HEK293 (cell line): ENCODE measurements at regions not wholly inside any gene's neighbourhood (a gene's known extent, or its start where the extent isn't known, plus 50 kb on each side); places are given as distances from the start of the nearest gene placed in this dataset.
A peak's percentile ranks its signal among the peaks of the same experiment; 100 is the strongest.

ENCODE experiments used
- CTCF ChIA-PET: fragments of 350-600 bp; formaldehyde crosslinking; extraction: SDS; loops from one replicate; lab custom pipeline; 2021; ENCODE audit warnings: antibody characterized with exemption; lab: Yijun Ruan, JAX
- POLR2A ChIA-PET: fragments of 300-600 bp; formaldehyde crosslinking; extraction: SDS; loops from one replicate; lab custom pipeline; 2020; ENCODE audit warnings: antibody characterized with exemption, inconsistent platforms; lab: Yijun Ruan, JAX
- H3K27ac ChIP-seq: fragments of 200-500 bp; sonication (Bioruptor generic); 2 replicates; pipeline ENCODE4 v1.5.1; 2014; ENCODE audit warnings: low read depth, low read length, control low read depth, inconsistent platforms; ENCODE audit errors: extremely low read depth
- H3K36me3 ChIP-seq, 2 experiments: fragments of 200-500 bp in 1 of 2; sonication (Bioruptor generic) in 1 of 2; 1 replicate in 1 of 2; 2 replicates in 1 of 2; pipeline ENCODE4 v1.5.1; 2014 to 2017; ENCODE audit warnings: inconsistent platforms in 2 of 2, low read length in 2 of 2; ENCODE audit not compliant: control insufficient read depth in 2 of 2, insufficient read depth in 1 of 2
- H3K4me1 ChIP-seq: fragments of 200-500 bp; sonication (Bioruptor generic); 2 replicates; pipeline ENCODE4 v1.5.1; 2014; ENCODE audit warnings: mild to moderate bottlenecking, low read length, inconsistent platforms; ENCODE audit not compliant: control insufficient read depth, insufficient read depth
- H3K4me3 ChIP-seq: 2 replicates; pipeline ENCODE4 v1.5.1; 2011; ENCODE audit warnings: low read depth, mild to moderate bottlenecking, control low read depth, low read length, moderate library complexity
- H3K9me3 ChIP-seq: fragments of 200-500 bp; sonication (Bioruptor generic); 2 replicates; pipeline ENCODE4 v1.5.1; 2014; ENCODE audit warnings: low read depth, low read length, inconsistent platforms; ENCODE audit not compliant: control insufficient read depth, insufficient read depth
- BCL6B ChIP-seq: fragments of 450-650 bp; formaldehyde crosslinking; IDR thresholded peaks from 2 replicates; pipeline ENCODE4 v1.5.1; 2017; ENCODE audit warnings: missing biosample characterization, missing genetic modification characterization
- FEZF1 ChIP-seq: fragments of 450-650 bp; formaldehyde crosslinking; IDR thresholded peaks from 2 replicates; pipeline ENCODE4 v1.5.1; 2016; ENCODE audit warnings: missing biosample characterization, missing genetic modification characterization
- GLI4 ChIP-seq: fragments of 450-650 bp; formaldehyde crosslinking; IDR thresholded peaks from 2 replicates; pipeline ENCODE4 v1.5.1; 2016; ENCODE audit warnings: missing biosample characterization, missing genetic modification characterization
- GLIS2 ChIP-seq: fragments of 450-650 bp; formaldehyde crosslinking; IDR thresholded peaks from 2 replicates; pipeline ENCODE4 v1.5.1; 2016; ENCODE audit warnings: missing biosample characterization, missing genetic modification characterization
- KLF1 ChIP-seq: fragments of 450-650 bp; formaldehyde crosslinking; IDR thresholded peaks from 2 replicates; pipeline ENCODE4 v1.5.1; 2016; ENCODE audit warnings: missing biosample characterization, missing genetic modification characterization
- KLF8 ChIP-seq: fragments of 450-650 bp; formaldehyde crosslinking; IDR thresholded peaks from 2 replicates; pipeline ENCODE4 v1.5.1; 2016; ENCODE audit warnings: missing biosample characterization, missing genetic modification characterization
- PRDM1 ChIP-seq: fragments of 450-650 bp; formaldehyde crosslinking; IDR thresholded peaks from 2 replicates; pipeline ENCODE4; 2016; ENCODE audit warnings: missing biosample characterization, missing genetic modification characterization
- REPIN1 ChIP-seq: fragments of 450-650 bp; formaldehyde crosslinking; IDR thresholded peaks from 2 replicates; pipeline ENCODE4 v1.5.1; 2017; ENCODE audit warnings: missing biosample characterization, missing genetic modification characterization, low read depth
- SCRT1 ChIP-seq: fragments of 450-650 bp; formaldehyde crosslinking; IDR thresholded peaks from 2 replicates; pipeline ENCODE4 v1.5.1; 2016; ENCODE audit warnings: missing biosample characterization, missing genetic modification characterization, borderline replicate concordance
- ZBTB10 ChIP-seq: fragments of 450-650 bp; formaldehyde crosslinking; IDR thresholded peaks from 2 replicates; pipeline ENCODE4 v1.5.1; 2016; ENCODE audit warnings: missing biosample characterization, missing genetic modification characterization
- ZBTB11 ChIP-seq: fragments of 450-650 bp; formaldehyde crosslinking; conservative IDR thresholded peaks from 2 replicates; pipeline ENCODE4 v1.5.1; 2016; ENCODE audit warnings: low read depth, missing biosample characterization, missing genetic modification characterization
- ZBTB48 ChIP-seq: fragments of 450-650 bp; formaldehyde crosslinking; IDR thresholded peaks from 2 replicates; pipeline ENCODE4 v1.5.1; 2016; ENCODE audit warnings: missing biosample characterization, missing genetic modification characterization
- ZBTB8A ChIP-seq: fragments of 450-650 bp; formaldehyde crosslinking; IDR thresholded peaks from 2 replicates; pipeline ENCODE4 v1.5.1; 2016; ENCODE audit warnings: missing biosample characterization, missing genetic modification characterization
- ZIC2 ChIP-seq: fragments of 450-650 bp; formaldehyde crosslinking; IDR thresholded peaks from 2 replicates; pipeline ENCODE4 v1.5.1; 2016; ENCODE audit warnings: missing biosample characterization, missing genetic modification characterization
- ZNF10 ChIP-seq: fragments of 450-650 bp; formaldehyde crosslinking; IDR thresholded peaks from 2 replicates; pipeline ENCODE4 v1.5.1; 2017; ENCODE audit warnings: missing biosample characterization, missing genetic modification characterization
- ZNF214 ChIP-seq: fragments of 450-650 bp; formaldehyde crosslinking; IDR thresholded peaks from 2 replicates; pipeline ENCODE4 v1.5.1; 2017; ENCODE audit warnings: missing biosample characterization, mild to moderate bottlenecking, missing genetic modification characterization, borderline replicate concordance
- ZNF221 ChIP-seq: fragments of 450-650 bp; formaldehyde crosslinking; IDR thresholded peaks from 2 replicates; pipeline ENCODE4 v1.5.1; 2017; ENCODE audit warnings: missing biosample characterization, missing genetic modification characterization, borderline replicate concordance
- ZNF223 ChIP-seq: fragments of 450-650 bp; formaldehyde crosslinking; IDR thresholded peaks from 2 replicates; pipeline ENCODE4 v1.5.1; 2016; ENCODE audit warnings: missing biosample characterization, missing genetic modification characterization
- ZNF239 ChIP-seq: fragments of 450-650 bp; formaldehyde crosslinking; IDR thresholded peaks from 2 replicates; pipeline ENCODE4 v1.5.1; 2016; ENCODE audit warnings: missing biosample characterization, missing genetic modification characterization
- ZNF391 ChIP-seq: fragments of 450-650 bp; formaldehyde crosslinking; IDR thresholded peaks from 2 replicates; pipeline ENCODE4 v1.5.1; 2016; ENCODE audit warnings: low read depth, missing biosample characterization, missing genetic modification characterization, borderline replicate concordance
- ZNF561 ChIP-seq: fragments of 450-650 bp; IDR thresholded peaks from 2 replicates; pipeline ENCODE4 v1.5.1; 2018; ENCODE audit warnings: missing biosample characterization, missing genetic modification characterization, borderline replicate concordance
- ZNF600 ChIP-seq: fragments of 450-650 bp; formaldehyde crosslinking; IDR thresholded peaks from 2 replicates; pipeline ENCODE4 v1.5.1; 2016; ENCODE audit warnings: missing biosample characterization, missing genetic modification characterization
- ZNF660 ChIP-seq: fragments of 450-650 bp; IDR thresholded peaks from 2 replicates; pipeline ENCODE4 v1.5.1; 2018; ENCODE audit warnings: missing biosample characterization, mild to moderate bottlenecking, missing genetic modification characterization
- ZNF792 ChIP-seq: fragments of 450-650 bp; formaldehyde crosslinking; IDR thresholded peaks from 2 replicates; pipeline ENCODE4 v1.5.1; 2016; ENCODE audit warnings: missing biosample characterization, missing genetic modification characterization
- ZSCAN16 ChIP-seq: fragments of 450-650 bp; formaldehyde crosslinking; IDR thresholded peaks from 2 replicates; pipeline ENCODE4 v1.5.1; 2016; ENCODE audit warnings: missing biosample characterization, missing genetic modification characterization
- ZSCAN30 ChIP-seq: fragments of 450-650 bp; IDR thresholded peaks from 2 replicates; pipeline ENCODE4 v1.5.1; 2018; ENCODE audit warnings: missing biosample characterization, mild to moderate bottlenecking, missing genetic modification characterization, moderate library complexity
- TF ChIP-seq, protein P1 (sequence below): fragments of 450-650 bp; formaldehyde crosslinking; IDR thresholded peaks from 2 replicates; pipeline ENCODE4 v1.5.1; 2016; ENCODE audit warnings: missing biosample characterization, missing genetic modification characterization, low read depth
- TF ChIP-seq, protein P2 (sequence below): fragments of 450-650 bp; formaldehyde crosslinking; IDR thresholded peaks from 2 replicates; pipeline ENCODE4 v1.5.1; 2016; ENCODE audit warnings: missing biosample characterization, missing genetic modification characterization

DNA sequence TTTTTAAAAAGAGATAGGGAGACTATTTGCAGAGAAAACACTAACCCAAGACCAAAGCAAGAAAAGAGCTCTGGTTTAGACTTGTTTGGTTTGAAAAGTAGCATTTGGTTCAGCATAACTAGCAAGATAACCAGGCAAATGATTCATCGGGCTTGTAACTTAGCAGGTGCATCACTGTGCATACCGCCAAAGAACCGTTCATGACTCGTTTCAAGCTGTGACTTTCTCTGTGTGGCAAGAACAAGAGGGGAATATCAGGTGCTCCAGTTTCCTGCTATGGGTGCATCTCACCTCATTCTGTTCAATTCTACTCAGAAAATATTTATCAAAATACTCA is 244.9 kb downstream of the ETAA1 start:
- TF ChIP-seq ZBTB11 (tag by site-specific recombination) (no peak), ZNF221 (tag by site-specific recombination) (no peak), ZIC2 (tag by site-specific recombination) (peak; percentile 85), ZNF792 (tag by site-specific recombination) (no peak), SCRT1 (tag by site-specific recombination) (peak; percentile 34; the same call in 1 of the 2 replicates), ZSCAN30 (tag by site-specific recombination) (no peak), BCL6B (tag by site-specific recombination) (no peak), ZNF391 (tag by site-specific recombination) (no peak), FEZF1 (tag by site-specific recombination) (peak; percentile 83), KLF1 (no peak), ZSCAN16 (tag by site-specific recombination) (no peak), KLF8 (tag by site-specific recombination) (no peak), PRDM1 (0 out of 2 replicates have a peak, but pooled peaks have one; percentile 12), ZNF10 (tag by site-specific recombination) (peak; percentile 49; the same call in 1 of the 2 replicates), ZBTB10 (tag by site-specific recombination) (no peak), GLI4 (tag by site-specific recombination) (no peak), REPIN1 (no peak), ZNF660 (0 out of 2 replicates have a peak, but pooled peaks have one; percentile 26), ZBTB48 (tag by site-specific recombination) (no peak), ZNF214 (tag by site-specific recombination) (no peak), GLIS2 (no peak), ZNF239 (tag by site-specific recombination) (no peak), ZNF561 (tag by site-specific recombination) (no peak), ZBTB8A (tag by site-specific recombination) (no peak), ZNF600 (tag by site-specific recombination) (0 out of 2 replicates have a peak, but pooled peaks have one; percentile 46), ZNF223 (tag by site-specific recombination) (no peak)
- TF ChIP-seq, protein P1, sequence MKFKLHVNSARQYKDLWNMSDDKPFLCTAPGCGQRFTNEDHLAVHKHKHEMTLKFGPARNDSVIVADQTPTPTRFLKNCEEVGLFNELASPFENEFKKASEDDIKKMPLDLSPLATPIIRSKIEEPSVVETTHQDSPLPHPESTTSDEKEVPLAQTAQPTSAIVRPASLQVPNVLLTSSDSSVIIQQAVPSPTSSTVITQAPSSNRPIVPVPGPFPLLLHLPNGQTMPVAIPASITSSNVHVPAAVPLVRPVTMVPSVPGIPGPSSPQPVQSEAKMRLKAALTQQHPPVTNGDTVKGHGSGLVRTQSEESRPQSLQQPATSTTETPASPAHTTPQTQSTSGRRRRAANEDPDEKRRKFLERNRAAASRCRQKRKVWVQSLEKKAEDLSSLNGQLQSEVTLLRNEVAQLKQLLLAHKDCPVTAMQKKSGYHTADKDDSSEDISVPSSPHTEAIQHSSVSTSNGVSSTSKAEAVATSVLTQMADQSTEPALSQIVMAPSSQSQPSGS: no peak
- TF ChIP-seq, protein P2, sequence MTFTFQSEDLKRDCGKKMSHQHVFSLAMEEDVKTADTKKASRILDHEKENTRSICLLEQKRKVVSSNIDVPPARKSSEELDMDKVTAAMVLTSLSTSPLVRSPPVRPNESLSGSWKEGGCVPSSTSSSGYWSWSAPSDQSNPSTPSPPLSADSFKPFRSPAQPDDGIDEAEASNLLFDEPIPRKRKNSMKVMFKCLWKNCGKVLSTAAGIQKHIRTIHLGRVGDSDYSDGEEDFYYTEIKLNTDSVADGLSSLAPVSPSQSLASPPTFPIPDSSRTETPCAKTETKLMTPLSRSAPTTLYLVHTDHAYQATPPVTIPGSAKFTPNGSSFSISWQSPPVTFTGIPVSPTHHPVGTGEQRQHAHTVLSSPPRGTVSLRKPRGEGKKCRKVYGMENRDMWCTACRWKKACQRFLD (tag by site-specific recombination): no peak
- ChIA-PET CTCF (interaction anchor here (0.6 kb wide), 1 partner anchor 21 kb away, joined by 3 read pairs; no protein-coding TSS in a partner anchor), POLR2A (no interaction called here)
- Histone ChIP-seq H3K4me1 (peaks cover 14% of the 10 kb centered on the region; the same call in 1 of the 2 replicates), H3K27ac (no peak overlapping the region; the same call in 1 of the 2 replicates), H3K36me3 (no peaks in the 10 kb centered on the region), H3K9me3 (no peaks in the 10 kb centered on the region; the same call in 1 of the 2 replicates), H3K4me3 (no peak overlapping the region)
